IMR-90 (cell line): ENCODE measurements at regions not wholly inside any gene's neighbourhood (a gene's known extent, or its start where the extent isn't known, plus 50 kb on each side); places are given as distances from the start of the nearest gene placed in this dataset.

Experiments
- ATAC-seq: fragments of 200-7000 bp; cut with Tn5 transposase; 2 replicates; pipeline ENCODE4 v1.9.1; 2020; ENCODE audit warnings: low read depth, mild to moderate bottlenecking, moderate library complexity
- BruUV-seq: library from RNA; stranded (reverse); fragments of 400-500 nt; replicated peaks from 2 replicates; lab custom pipeline; 2021; lab: Mats Ljungman, UMichigan
- CTCF ChIA-PET: fragments of 300-600 bp; formaldehyde crosslinking; extraction: SDS; loops from one replicate; lab custom pipeline; 2021; ENCODE audit warnings: antibody characterized with exemption; lab: Yijun Ruan, JAX
- POLR2A ChIA-PET: fragments of 300-600 bp; sonication (Branson Sonifier 250); formaldehyde crosslinking; loops from one replicate; lab custom pipeline; 2022; ENCODE audit warnings: antibody characterized with exemption; ENCODE audit not compliant: unreplicated experiment; lab: Charles Lee
- DNase-seq: peaks from one replicate; pipeline ENCODE4 v3.0.0; 2013
- H2AFZ ChIP-seq: replicated peaks from 2 replicates; pipeline ENCODE3; 2013; ENCODE audit warnings: low read length, mild to moderate bottlenecking; ENCODE audit not compliant: poor library complexity
- H2AK5ac ChIP-seq: 2 replicates; pipeline ENCODE4 v1.6.1; 2013; ENCODE audit warnings: low read depth, low read length, inconsistent platforms
- H2AK9ac ChIP-seq: replicated peaks from 2 replicates; pipeline ENCODE3; 2013; ENCODE audit warnings: mild to moderate bottlenecking, low read depth, low read length, moderate library complexity; ENCODE audit not compliant: poor library complexity
- H2BK120ac ChIP-seq: 2 replicates; pipeline ENCODE4 v1.6.1; 2013; ENCODE audit warnings: low read depth, low read length, inconsistent platforms
- H2BK15ac ChIP-seq: 3 replicates; pipeline ENCODE4 v1.6.1; 2013; ENCODE audit warnings: low read depth, low read length, inconsistent platforms
- H2BK20ac ChIP-seq: 2 replicates; pipeline ENCODE4 v1.6.1; 2013; ENCODE audit warnings: low read depth, mild to moderate bottlenecking, inconsistent platforms, low read length, moderate library complexity
- H2BK5ac ChIP-seq: 2 replicates; pipeline ENCODE4 v1.6.1; 2013; ENCODE audit warnings: mild to moderate bottlenecking, low read depth, low read length, inconsistent platforms; ENCODE audit not compliant: poor library complexity, severe bottlenecking
- H3K14ac ChIP-seq: replicated peaks from 2 replicates; pipeline ENCODE4 v1.6.1; 2013; ENCODE audit warnings: low read depth, low read length, inconsistent platforms
- H3K18ac ChIP-seq: 2 replicates; pipeline ENCODE4 v1.6.1; 2013; ENCODE audit warnings: low read depth, low read length, control low read depth
- H3K23ac ChIP-seq: 2 replicates; pipeline ENCODE4 v1.6.1; 2013; ENCODE audit warnings: low read depth, low read length, inconsistent platforms
- H3K27ac ChIP-seq: 2 replicates; pipeline ENCODE4 v1.5.1; 2013; ENCODE audit warnings: mild to moderate bottlenecking, control low read depth, low read length; ENCODE audit not compliant: insufficient read depth
- H3K27me3 ChIP-seq: 2 replicates; pipeline ENCODE4 v1.6.1; 2013; ENCODE audit warnings: low read length; ENCODE audit not compliant: control insufficient read depth, insufficient read depth
- H3K36me3 ChIP-seq: 2 replicates; pipeline ENCODE4 v1.6.1; 2013; ENCODE audit warnings: low read length, mixed read lengths; ENCODE audit not compliant: control insufficient read depth, insufficient read depth
- H3K4ac ChIP-seq: 2 replicates; pipeline ENCODE4 v1.6.1; 2013; ENCODE audit warnings: low read depth, low read length, inconsistent platforms
- H3K4me1 ChIP-seq: 2 replicates; pipeline ENCODE4 v1.6.1; 2013; ENCODE audit warnings: low read length, mixed read lengths; ENCODE audit not compliant: control insufficient read depth, insufficient read depth
- H3K4me2 ChIP-seq: 2 replicates; pipeline ENCODE4 v1.6.1; 2013; ENCODE audit warnings: low read depth, mild to moderate bottlenecking, control low read depth, low read length, moderate library complexity
- H3K4me3 ChIP-seq: 2 replicates; pipeline ENCODE4 v1.5.1; 2013; ENCODE audit warnings: low read depth, mild to moderate bottlenecking, control low read depth, low read length, moderate library complexity; ENCODE audit not compliant: insufficient read depth
- H3K56ac ChIP-seq: 2 replicates; pipeline ENCODE4 v1.6.1; 2013; ENCODE audit warnings: low read length, inconsistent platforms; ENCODE audit not compliant: insufficient read depth; ENCODE audit errors: extremely low read depth
- H3K79me1 ChIP-seq, 2 experiments: 2 replicates each; pipeline ENCODE4 v1.6.1; 2013; ENCODE audit warnings: low read length in 2 of 2, inconsistent platforms in 1 of 2, low read depth in 1 of 2
- H3K9ac ChIP-seq: 2 replicates; pipeline ENCODE4 v1.6.1; 2013; ENCODE audit warnings: low read depth, low read length, control low read depth
- H3K9me1 ChIP-seq: 2 replicates; pipeline ENCODE4 v1.6.1; 2013; ENCODE audit warnings: low read length, inconsistent platforms; ENCODE audit not compliant: insufficient read depth
- H3K9me3 ChIP-seq: 2 replicates; pipeline ENCODE4 v1.6.1; 2013; ENCODE audit warnings: low read length; ENCODE audit not compliant: control insufficient read depth, insufficient read depth
- H4K20me1 ChIP-seq: 2 replicates; pipeline ENCODE4 v1.6.1; 2013; ENCODE audit warnings: low read length, inconsistent platforms; ENCODE audit not compliant: insufficient read depth
- H4K5ac ChIP-seq: 2 replicates; pipeline ENCODE4 v1.6.1; 2013; ENCODE audit warnings: mild to moderate bottlenecking, low read depth, low read length, control low read depth
- H4K8ac ChIP-seq, 2 experiments: 2 replicates each; pipeline ENCODE4 v1.6.1; 2013; ENCODE audit warnings: low read depth in 2 of 2, low read length in 2 of 2, control low read depth in 1 of 2, inconsistent platforms in 1 of 2
- H4K91ac ChIP-seq: 2 replicates; pipeline ENCODE4 v1.6.1; 2013; ENCODE audit warnings: low read depth, low read length, inconsistent platforms; ENCODE audit not compliant: insufficient read depth
- CEBPB ChIP-seq: IDR thresholded peaks from 2 replicates; pipeline ENCODE4 v1.6.1; 2012; ENCODE audit warnings: low read depth, low read length, improper control_type of control experiment
- MXI1 ChIP-seq: IDR thresholded peaks from 2 replicates; pipeline ENCODE4 v1.6.1; 2012; ENCODE audit warnings: low read depth, mild to moderate bottlenecking, low read length, moderate library complexity, borderline replicate concordance
- NFE2L2 ChIP-seq: fragments of 150-350 bp; IDR thresholded peaks from 2 replicates; pipeline ENCODE4 v1.6.1; 2016; ENCODE audit warnings: low read depth, mild to moderate bottlenecking, low read length
- RCOR1 ChIP-seq: IDR thresholded peaks from 2 replicates; pipeline ENCODE4 v1.6.1; 2012; ENCODE audit warnings: mild to moderate bottlenecking, low read length, improper control_type of control experiment; ENCODE audit not compliant: insufficient replicate concordance
- RFX5 ChIP-seq: IDR thresholded peaks from 2 replicates; pipeline ENCODE4 v1.8.0; 2012; ENCODE audit warnings: low read depth, mild to moderate bottlenecking, low read length, moderate library complexity
- WGBS, 2 experiments: methylation state at CpG; one replicate each; pipeline versions ENCODE4 v1.1.5 to v1.1.7; 2013; ENCODE audit warnings: missing lambda C conversion rate in 2 of 2; ENCODE audit not compliant: insufficient read length in 1 of 2; ENCODE audit errors: extremely low coverage in 2 of 2; 5-methylcytosine and 5-hydroxymethylcytosine counted together
- dilution Hi-C: fragments of 300-500 bp; cut with HindIII; formaldehyde crosslinking; loops from one replicate; pipeline ENCODE4 v1.14.3; 2018; ENCODE audit warnings: low sequenced_read_pairs; ENCODE audit not compliant: unreplicated experiment
- in situ Hi-C: fragments of 300-500 bp; cut with MboI; formaldehyde crosslinking; loops from 3 replicates; pipeline ENCODE4 v1.14.3; 2019; ENCODE audit warnings: low sequenced_read_pairs, inconsistent platforms, mixed read lengths
- intact Hi-C: fragments of 100-400 bp; cut with micrococcal nuclease; formaldehyde crosslinking; loops from 2 replicates; pipeline ENCODE4 v1.10.0; 2022

GRCh38 chr9:126216826-126217225 lies 109.8 kb upstream of the MVB12B start:
- H3K14ac ChIP-seq = no peak overlapping the region
- H2BK15ac ChIP-seq = no peak overlapping the region
- WGBS, 2 experiments = no CpG with 5 or more reads among the region's 4 CpGs
- no peaks in the 10 kb centered on the region for H3K36me3 ChIP-seq
- H3K9me1 ChIP-seq = no peaks in the 10 kb centered on the region
- dilution Hi-C loops = no loop called here
- no peak overlapping the region for H3K4ac ChIP-seq
- H4K8ac ChIP-seq = no peak overlapping the region
- H2BK5ac ChIP-seq = no peak overlapping the region
- no peak overlapping the region for H3K4me3 ChIP-seq
- no peak overlapping the region for H3K4me2 ChIP-seq
- no peak overlapping the region for H2AK9ac ChIP-seq
- no TSS peak for BruUV-seq
- no peak overlapping the region for H2AFZ ChIP-seq
- no peak overlapping the region for H4K91ac ChIP-seq
- H3K27ac ChIP-seq = no peak overlapping the region
- H3K9me3 ChIP-seq = peaks cover 14% of the 10 kb centered on the region
- peaks cover 36% of the 10 kb centered on the region for H3K27me3 ChIP-seq
- H2BK20ac ChIP-seq = no peak overlapping the region
- no peak overlapping the region for H3K23ac ChIP-seq
- no peaks in the 10 kb centered on the region for H3K79me1 ChIP-seq
- intact Hi-C loops = no loop called here
- no peak overlapping the region for H2AK5ac ChIP-seq
- no peak overlapping the region for H3K18ac ChIP-seq
- ChIA-PET POLR2A (no interaction called here), CTCF (no interaction called here)
- no peak for DNase-seq
- ATAC-seq = no peak
- no peak overlapping the region for H2BK120ac ChIP-seq
- H3K4me1 ChIP-seq = no peaks in the 10 kb centered on the region
- H4K20me1 ChIP-seq = no peaks in the 10 kb centered on the region
- H3K56ac ChIP-seq = no peak overlapping the region
- H4K5ac ChIP-seq = no peak overlapping the region
- in situ Hi-C loops = no loop called here
- no peak overlapping the region for H3K9ac ChIP-seq
- TF ChIP-seq CEBPB (no peak), NFE2L2 (no peak), MXI1 (no peak), RCOR1 (no peak), RFX5 (no peak)
